Heart left ventricle (tissue), 16 donors: ENCODE measurements at regions not wholly inside any gene's neighbourhood (a gene's known extent, or its start where the extent isn't known, plus 50 kb on each side); places are given as distances from the start of the nearest gene placed in this dataset.

Source experiments
- ATAC-seq, 4 donors: fragments of 200-7000 bp; cut with Tn5 transposase; one replicate each; pipeline ENCODE4 v1.9.1; 2020 to 2022; ENCODE audit warnings: moderate library complexity in 4 of 4, mild to moderate bottlenecking in 3 of 4, moderate number of reproducible peaks in 1 of 4
- DNase-seq, 5 donors: peaks; one replicate each; pipeline ENCODE4 v3.0.0-alpha.2; 2020
- H3K27ac ChIP-seq, 12 donors: fragments of 200-600 bp; sonication (generic) in 4 of 12; one replicate each; pipeline versions ENCODE4 v1.5.0 to v1.8.0; 2016 to 2022; ENCODE audit warnings: mild to moderate bottlenecking in 2 of 12
- H3K27me3 ChIP-seq, 9 donors: fragments of 200-600 bp; sonication (generic) in 2 of 9; one replicate each; pipeline versions ENCODE4 v1.5.1 to v1.8.0; 2016 to 2022; ENCODE audit warnings: mild to moderate bottlenecking in 3 of 9
- H3K36me3 ChIP-seq, 9 donors: fragments of 200-600 bp; sonication (generic) in 2 of 9; one replicate each; pipeline versions ENCODE4 v1.5.0 to v1.8.0; 2018 to 2022; ENCODE audit warnings: mild to moderate bottlenecking in 2 of 9
- H3K4me1 ChIP-seq, 12 donors: fragments of 200-600 bp; sonication (generic) in 4 of 12; one replicate each; pipeline versions ENCODE4 v1.5.0 to v1.8.0; 2016 to 2022; ENCODE audit warnings: mild to moderate bottlenecking in 3 of 12
- H3K4me3 ChIP-seq, 12 donors: fragments of 200-600 bp; sonication (generic) in 4 of 12; one replicate each; pipeline versions ENCODE4 v1.5.0 to v1.8.0; 2017 to 2022; ENCODE audit warnings: mild to moderate bottlenecking in 9 of 12, moderate library complexity in 4 of 12
- H3K9me3 ChIP-seq, 12 donors: fragments of 200-600 bp; sonication (generic) in 4 of 12; one replicate each; pipeline versions ENCODE4 v1.5.0 to v1.8.0; 2016 to 2022; ENCODE audit warnings: mild to moderate bottlenecking in 1 of 12
- CTCF ChIP-seq, 12 donors: fragments of 200-600 bp; sonication (generic) in 4 of 12; IDR thresholded peaks; one replicate each; pipeline versions ENCODE4 v1.5.0 to v1.8.0; 2018 to 2022; ENCODE audit warnings: antibody characterized with exemption in 12 of 12, mild to moderate bottlenecking in 5 of 12
- POLR2A ChIP-seq, 2 donors: fragments of 450-650 bp; IDR thresholded peaks; one replicate each; pipeline ENCODE4 v1.6.1; 2017; ENCODE audit warnings: antibody characterized with exemption in 2 of 2, mild to moderate bottlenecking in 2 of 2, moderate library complexity in 2 of 2
- WGBS, 4 donors: extraction: QIAGEN DNeasy Blood & Tissue Kit in 2 of 4; methylation state at CpG; one replicate each; pipeline versions ENCODE4 v1.1.5 to v1.1.7; 2013 to 2018; 5-methylcytosine and 5-hydroxymethylcytosine counted together
- intact Hi-C, 10 donors: fragments of 100-400 bp; cut with DNase I; formaldehyde crosslinking; loops; one replicate each; pipeline versions ENCODE4 v1.11.1 to v1.14.2; 2022
- donor health status: ischemic (EF 13 %, LVEDD 7.1; RV severe dilation, severe dysfunction).
- donor health status: healthy with polysubstance abuse.
- donor health status: DM: no; HTN: yes; CAD: no.
- donor health status: DM: no; HTN: no; CAD: no.
- donor health status: ischemic (EF 25% LVEDD 6.9; RV normal size, moderate dysfunction).
- donor health status: ischemic (EF 25% LVEDD 5.7; RV mildly dilated, moderate dysfunction).
- donor health status: healthy.
- donor health status: DM: yes; HTN: yes; CAD: no.
- donor health status: ischemic (EF 35%, LVEDD 5.7; RV mildly dilated, moderate dysfunction).
- donor health status: nonischemic (EF 11% LVEDD 7.7; RV severe dilation, severe dysfunction).
- donor health status: DM: yes; HTN: yes; CAD: no.
- donor health status: PGD.
- donor health status: ischemic (EF 29% LVEDD 5.4; RV normal size, mild dysfunction).
- donor health status: nonischemic (EF 23%, LVEDD 6.1; RV moderate dilation, normal function).

DNA sequence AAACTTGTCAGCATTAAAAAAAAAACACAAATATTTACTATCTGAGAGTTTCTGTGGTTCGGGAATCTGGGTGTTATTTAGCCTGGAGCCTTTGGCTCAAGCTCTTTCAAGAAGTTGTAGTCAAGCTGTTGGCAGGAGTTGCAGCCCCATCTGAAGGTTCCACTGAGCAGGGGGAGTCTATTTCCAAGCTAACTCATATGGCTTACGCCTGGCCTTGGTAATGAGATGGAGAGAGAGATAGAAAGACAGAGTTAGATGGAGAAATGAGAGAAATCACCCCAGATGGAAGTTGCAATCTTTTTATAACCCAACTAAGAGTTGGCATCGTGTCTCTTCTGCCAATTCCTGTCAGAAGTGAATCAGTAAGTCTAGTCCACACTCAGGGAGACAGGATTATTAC lies 1075.2 kb upstream of the SEMA6A start:
- ATAC-seq: no peak
- H3K27ac ChIP-seq: no peak overlapping the region
- H3K4me3 ChIP-seq: no peak overlapping the region
- no peaks in the 10 kb centered on the region for H3K4me1 ChIP-seq
- H3K27me3 ChIP-seq: no peaks in the 10 kb centered on the region
- WGBS, 4 donors: 76 to 84% (median 83%) methylated on average over 3 of the region's 3 CpGs
- intact Hi-C loops: no loop called here
- TF ChIP-seq CTCF (IDR thresholded peaks at IDR 0.05): no peak
- no peak for TF ChIP-seq POLR2A (IDR thresholded peaks at IDR 0.05)
- no peaks in the 10 kb centered on the region for H3K9me3 ChIP-seq
- no peaks in the 10 kb centered on the region for H3K36me3 ChIP-seq
- DNase-seq: no peak

DNA sequence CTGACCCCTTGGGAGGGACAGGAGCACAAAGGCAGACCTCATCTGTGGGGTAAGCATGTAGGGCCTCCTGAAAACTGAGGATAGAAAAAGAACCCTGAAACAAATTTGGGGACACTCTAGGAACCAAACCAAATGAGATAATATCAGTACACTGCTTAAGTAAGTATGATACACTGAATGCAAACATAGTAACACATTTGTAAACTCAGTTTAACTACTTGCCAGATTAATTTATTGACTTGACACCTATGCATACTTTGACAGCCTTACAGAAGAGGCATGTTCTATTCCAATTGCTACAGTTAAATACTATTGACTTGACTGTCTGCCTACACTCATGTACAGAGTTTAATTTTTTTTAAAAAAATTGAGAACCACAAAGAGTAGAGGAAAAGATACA lies 1070.8 kb upstream of the SEMA6A start:
- intact Hi-C loops: no loop called here
- DNase-seq (no peak), ATAC-seq (no peak)
- Histone ChIP-seq H3K4me1 (no peaks in the 10 kb centered on the region), H3K9me3 (no peaks in the 10 kb centered on the region), H3K4me3 (no peak overlapping the region), H3K27me3 (no peaks in the 10 kb centered on the region), H3K36me3 (no peaks in the 10 kb centered on the region), H3K27ac (no peak overlapping the region)
- TF ChIP-seq POLR2A (IDR thresholded peaks at IDR 0.05) (no peak), CTCF (IDR thresholded peaks at IDR 0.05) (no peak)

- 49 to 98% (median 78%) methylated on average over 2 of the region's 2 CpGs for WGBS, 4 donors
- no peak overlapping the region for H3K4me3 ChIP-seq
Observed at GRCh38 chr5:117638581-117638980, 1064.0 kb upstream of the SEMA6A start.

DNA sequence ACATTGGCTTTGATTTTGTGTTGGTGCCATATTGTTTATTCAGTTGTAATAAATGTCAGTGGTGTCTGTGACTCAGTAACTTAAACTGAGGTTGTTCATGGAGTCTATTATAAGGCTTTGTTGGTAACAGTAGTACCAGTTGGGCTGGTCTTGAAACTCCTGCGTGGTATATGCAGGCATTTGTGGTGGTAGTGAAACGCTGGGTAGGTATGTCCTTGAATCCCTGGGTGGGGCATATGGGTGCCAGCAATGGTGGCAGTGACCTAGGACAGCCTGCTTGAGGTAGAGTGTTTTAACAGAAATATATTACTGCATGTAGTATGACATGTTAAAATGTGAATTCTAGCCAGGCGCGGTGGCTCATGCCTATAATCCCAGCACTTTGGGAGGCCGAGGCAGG lies 1058.5 kb upstream of the SEMA6A start:
- H3K27me3 ChIP-seq: no peaks in the 10 kb centered on the region
- peaks cover 0 to 18% (median 5%) of the 10 kb centered on the region in 12 donors for H3K9me3 ChIP-seq
- H3K4me3 ChIP-seq: no peak overlapping the region
- ATAC-seq (no peak), DNase-seq (no peak)
- H3K27ac ChIP-seq: no peak overlapping the region
- H3K36me3 ChIP-seq: no peaks in the 10 kb centered on the region
- TF ChIP-seq POLR2A (IDR thresholded peaks at IDR 0.05) (no peak), CTCF (IDR thresholded peaks at IDR 0.05) (no peak)
- H3K4me1 ChIP-seq: no peaks in the 10 kb centered on the region
- intact Hi-C loops: no loop called here
- 87 to 94% (median 89%) methylated on average over 5 of the region's 5 CpGs for WGBS, 4 donors

More at GRCh38 chr5:117638581-117638980, 1064.0 kb upstream of the SEMA6A start:
- Histone ChIP-seq H3K36me3 (no peaks in the 10 kb centered on the region), H3K9me3 (no peaks in the 10 kb centered on the region), H3K27me3 (no peaks in the 10 kb centered on the region), H3K27ac (no peak overlapping the region), H3K4me1 (no peaks in the 10 kb centered on the region)
- ATAC-seq (no peak), DNase-seq (no peak)
- TF ChIP-seq POLR2A (IDR thresholded peaks at IDR 0.05) (no peak), CTCF (IDR thresholded peaks at IDR 0.05) (no peak)
- intact Hi-C loops: no loop called here
